AG09319 (cell line): ENCODE measurements at regions not wholly inside any gene's neighbourhood (a gene's known extent, or its start where the extent isn't known, plus 50 kb on each side); places are given as distances from the start of the nearest gene placed in this dataset.

Experiments used
- DNase-seq: peaks from one replicate; pipeline ENCODE4 v3.0.0-alpha.2; 2010; ENCODE audit warnings: low read depth; ENCODE audit errors: extremely low read depth
- CTCF ChIP-seq: IDR thresholded peaks from 2 replicates; pipeline ENCODE4 v1.5.1; 2011; ENCODE audit warnings: low read depth, mild to moderate bottlenecking, inconsistent platforms, low read length, moderate library complexity

- no peak for TF ChIP-seq CTCF
- no peak for DNase-seq
These were observed 456.4 kb downstream of the CCSER2 start for GRCh38 chr10:84784749-84785148.

GRCh38 chr10:84789026-84789425, 460.6 kb downstream of the CCSER2 start:
- no peak for DNase-seq
- no peak for TF ChIP-seq CTCF

GRCh38 chr10:84798312-84798711, 469.9 kb downstream of the CCSER2 start:
- DNase-seq: no peak
- no peak for TF ChIP-seq CTCF

DNA sequence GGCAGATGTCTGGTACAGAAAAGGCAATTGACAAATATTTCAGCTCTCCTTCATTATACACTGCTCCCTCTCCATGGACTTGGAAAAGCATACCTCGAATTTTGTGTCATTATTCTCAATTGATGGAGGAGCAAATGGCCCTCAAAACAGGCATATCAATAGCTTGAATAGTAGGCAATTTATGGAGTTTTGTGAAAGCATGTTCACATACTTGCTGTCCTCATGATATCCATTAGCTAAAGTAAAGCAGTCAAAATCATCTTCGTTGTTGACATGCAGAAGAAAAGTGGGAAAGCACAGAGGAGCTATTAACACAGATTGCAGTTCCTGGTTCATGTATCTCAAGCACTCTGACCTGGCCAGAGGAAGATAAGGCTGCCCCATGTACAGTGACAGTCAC, 472.8 kb downstream of the CCSER2 start:
- no peak for TF ChIP-seq CTCF
- no peak for DNase-seq

DNA sequence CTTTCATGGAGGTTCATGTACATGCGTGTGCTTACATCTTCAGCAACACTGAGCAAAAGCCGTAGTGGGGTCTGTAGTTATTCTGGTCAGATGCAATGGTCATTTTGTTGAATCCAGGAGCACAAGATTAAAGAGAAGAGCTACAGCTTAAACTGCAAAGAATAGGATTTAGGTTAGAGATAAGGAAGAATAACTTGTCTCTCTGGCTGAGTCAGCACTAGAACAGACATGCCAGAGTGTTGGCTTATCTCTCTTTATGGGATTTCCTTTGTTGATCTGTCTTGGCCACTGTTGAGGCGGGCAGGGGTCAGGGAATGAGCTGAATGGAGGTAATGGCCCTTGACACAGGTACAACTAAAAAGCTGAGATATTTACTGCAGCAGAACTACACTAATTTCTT, 473.5 kb downstream of the CCSER2 start:
- no peak for TF ChIP-seq CTCF
- DNase-seq: no peak

- no peak for TF ChIP-seq CTCF
- no peak for DNase-seq
These were observed 476.8 kb downstream of the CCSER2 start for GRCh38 chr10:84805149-84805548.

DNA sequence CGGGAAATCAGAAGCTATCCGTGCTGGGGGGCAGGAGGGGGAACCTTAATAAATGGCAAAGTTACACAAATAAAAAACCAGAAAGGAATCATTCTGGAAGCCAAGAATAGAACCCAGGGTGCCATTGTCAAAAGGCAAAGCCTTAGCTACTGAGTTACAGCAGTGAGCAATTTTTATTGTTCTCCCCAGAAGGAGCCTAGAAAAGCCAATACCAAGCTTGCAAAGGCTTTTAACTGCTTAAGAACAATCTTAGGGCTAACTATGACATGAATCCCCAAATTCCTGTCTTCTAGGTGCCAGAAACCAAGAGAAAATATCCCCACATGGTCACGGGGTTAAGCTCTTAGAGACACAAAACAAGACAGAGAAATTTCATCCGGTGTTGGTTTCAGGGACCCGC, 482.7 kb downstream of the CCSER2 start:
- DNase-seq: no peak
- TF ChIP-seq CTCF: no peak
